ENCODE measurements at regions not wholly inside any gene's neighbourhood (a gene's known extent, or its start where the extent isn't known, plus 50 kb on each side); places are given as distances from the start of the nearest gene placed in this dataset.

GRCh38 chr3:153921826-153922225, 199.4 kb upstream of the ARHGEF26 start:
- TF ChIP-seq CTCF (conservative IDR thresholded peaks at IDR 0.05; ENCODE audit: low read length), result no peak
- no peak for TF ChIP-seq EZH2phosphoT487 (IDR thresholded peaks at IDR 0.05; ENCODE audit: borderline replicate concordance)
